Liver (tissue), 3 donors: ENCODE measurements at regions not wholly inside any gene's neighbourhood (a gene's known extent, or its start where the extent isn't known, plus 50 kb on each side); places are given as distances from the start of the nearest gene placed in this dataset.

Experiments
- ATF3 ChIP-seq: IDR thresholded peaks from 2 replicates; pipeline ENCODE4 v1.6.1; 2016; ENCODE audit warnings: antibody characterized with exemption
- CTCF ChIP-seq: fragments of 150-350 bp; IDR thresholded peaks from 2 replicates; pipeline ENCODE4 v1.5.1; 2017; ENCODE audit warnings: improper control_type of control experiment, low read depth, low read length; ENCODE audit not compliant: missing input control
- EGR1 ChIP-seq, 2 donors: IDR thresholded peaks; 2 replicates each; pipeline ENCODE4 v1.6.1; 2016 to 2018; ENCODE audit warnings: antibody characterized with exemption in 2 of 2, low read depth in 2 of 2
- FOXA1 ChIP-seq: IDR thresholded peaks from 2 replicates; pipeline ENCODE4 v1.6.1; 2016; ENCODE audit warnings: antibody characterized with exemption
- HNF4A ChIP-seq, 2 donors: conservative IDR thresholded peaks; 2 replicates each; pipeline ENCODE4 v1.6.1; 2016; ENCODE audit warnings: antibody characterized with exemption in 2 of 2, mild to moderate bottlenecking in 2 of 2
- HNF4G ChIP-seq: IDR thresholded peaks from 2 replicates; pipeline ENCODE4 v1.6.1; 2016; ENCODE audit warnings: antibody characterized with exemption
- JUND ChIP-seq, 2 donors: IDR thresholded peaks; 2 replicates each; pipeline ENCODE4 v1.6.1; 2016; ENCODE audit warnings: antibody characterized with exemption in 2 of 2
- MAX ChIP-seq: IDR thresholded peaks from 2 replicates; pipeline ENCODE4 v1.6.1; 2016; ENCODE audit warnings: antibody characterized with exemption
- NR2F2 ChIP-seq: IDR thresholded peaks from 2 replicates; pipeline ENCODE4 v1.6.1; 2016; ENCODE audit warnings: antibody characterized with exemption
- RAD21 ChIP-seq, 2 donors: IDR thresholded peaks; 2 replicates each; pipeline ENCODE4 v1.6.1; 2016; ENCODE audit warnings: antibody characterized with exemption in 2 of 2, mild to moderate bottlenecking in 2 of 2
- TAF1 ChIP-seq: conservative IDR thresholded peaks from 2 replicates; pipeline ENCODE4 v1.6.1; 2016; ENCODE audit warnings: antibody characterized with exemption, mild to moderate bottlenecking
- YY1 ChIP-seq: IDR thresholded peaks from 2 replicates; pipeline ENCODE4 v1.6.1; 2016; ENCODE audit warnings: antibody characterized with exemption, mild to moderate bottlenecking
- ZBTB33 ChIP-seq: IDR thresholded peaks from 2 replicates; pipeline ENCODE4 v1.6.1; 2016; ENCODE audit warnings: antibody characterized with exemption
- TF ChIP-seq, protein P1 (sequence below): IDR thresholded peaks from 2 replicates; pipeline ENCODE4 v1.6.1; 2016; ENCODE audit warnings: antibody characterized with exemption, mild to moderate bottlenecking
- donor health status: healthy.
- donor health status: healthy.

DNA sequence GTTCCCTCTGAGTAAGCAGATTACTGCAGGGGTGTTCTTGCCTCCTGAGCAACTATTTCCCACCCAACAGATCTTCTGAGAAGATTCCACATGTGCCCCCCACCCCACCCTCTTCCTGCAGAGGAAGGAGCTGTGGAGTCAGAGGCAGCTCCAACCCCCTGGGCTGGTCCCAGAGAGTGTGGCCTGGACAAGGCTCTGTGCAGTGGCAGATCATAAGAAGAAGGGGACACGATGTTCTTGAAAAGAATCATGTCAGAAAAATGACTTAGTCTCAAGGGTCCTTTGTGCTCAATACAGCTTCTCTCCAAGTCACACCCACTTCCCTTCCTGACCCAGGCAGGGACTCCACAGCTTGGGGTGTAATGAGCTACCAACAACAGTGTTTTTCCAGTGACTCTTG is 95.2 kb downstream of the SYF2 start:
- TF ChIP-seq EGR1 (IDR thresholded peaks at IDR 0.05; ENCODE audit: low read depth in 2 of 2) (no peak), TAF1 (no peak), CTCF (no peak), YY1 (no peak), MAX (no peak), ZBTB33 (no peak), ATF3 (no peak), JUND (IDR thresholded peaks at IDR 0.05) (no peak), RAD21 (IDR thresholded peaks at IDR 0.05) (no peak), NR2F2 (no peak), HNF4A (conservative IDR thresholded peaks at IDR 0.05) (no peak), HNF4G (no peak), FOXA1 (no peak)
- TF ChIP-seq, protein P1, sequence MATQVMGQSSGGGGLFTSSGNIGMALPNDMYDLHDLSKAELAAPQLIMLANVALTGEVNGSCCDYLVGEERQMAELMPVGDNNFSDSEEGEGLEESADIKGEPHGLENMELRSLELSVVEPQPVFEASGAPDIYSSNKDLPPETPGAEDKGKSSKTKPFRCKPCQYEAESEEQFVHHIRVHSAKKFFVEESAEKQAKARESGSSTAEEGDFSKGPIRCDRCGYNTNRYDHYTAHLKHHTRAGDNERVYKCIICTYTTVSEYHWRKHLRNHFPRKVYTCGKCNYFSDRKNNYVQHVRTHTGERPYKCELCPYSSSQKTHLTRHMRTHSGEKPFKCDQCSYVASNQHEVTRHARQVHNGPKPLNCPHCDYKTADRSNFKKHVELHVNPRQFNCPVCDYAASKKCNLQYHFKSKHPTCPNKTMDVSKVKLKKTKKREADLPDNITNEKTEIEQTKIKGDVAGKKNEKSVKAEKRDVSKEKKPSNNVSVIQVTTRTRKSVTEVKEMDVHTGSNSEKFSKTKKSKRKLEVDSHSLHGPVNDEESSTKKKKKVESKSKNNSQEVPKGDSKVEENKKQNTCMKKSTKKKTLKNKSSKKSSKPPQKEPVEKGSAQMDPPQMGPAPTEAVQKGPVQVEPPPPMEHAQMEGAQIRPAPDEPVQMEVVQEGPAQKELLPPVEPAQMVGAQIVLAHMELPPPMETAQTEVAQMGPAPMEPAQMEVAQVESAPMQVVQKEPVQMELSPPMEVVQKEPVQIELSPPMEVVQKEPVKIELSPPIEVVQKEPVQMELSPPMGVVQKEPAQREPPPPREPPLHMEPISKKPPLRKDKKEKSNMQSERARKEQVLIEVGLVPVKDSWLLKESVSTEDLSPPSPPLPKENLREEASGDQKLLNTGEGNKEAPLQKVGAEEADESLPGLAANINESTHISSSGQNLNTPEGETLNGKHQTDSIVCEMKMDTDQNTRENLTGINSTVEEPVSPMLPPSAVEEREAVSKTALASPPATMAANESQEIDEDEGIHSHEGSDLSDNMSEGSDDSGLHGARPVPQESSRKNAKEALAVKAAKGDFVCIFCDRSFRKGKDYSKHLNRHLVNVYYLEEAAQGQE, result no peak
